GM23338 (cell line): ENCODE measurements at regions not wholly inside any gene's neighbourhood (a gene's known extent, or its start where the extent isn't known, plus 50 kb on each side); places are given as distances from the start of the nearest gene placed in this dataset.

Source experiments
- ATAC-seq: fragments of 200-7000 bp; cut with Tn5 transposase; 3 replicates; pipeline ENCODE4 v1.9.1; 2020
- DNase-seq: peaks from one replicate; pipeline ENCODE4 v3.0.0-alpha.2; 2015; ENCODE audit warnings: low spot score
- H2AFZ ChIP-seq: fragments of 200-600 bp; sonication (generic); 2 replicates; pipeline ENCODE4 v1.8.0; 2016; ENCODE audit warnings: antibody characterized with exemption, mild to moderate bottlenecking, moderate library complexity
- H3F3A ChIP-seq: fragments of 200-600 bp; sonication (generic); replicated peaks from 2 replicates; pipeline ENCODE4 v1.8.0; 2017; ENCODE audit warnings: antibody characterized with exemption, mixed run types, low read depth
- H3K27ac ChIP-seq: fragments of 200-600 bp; sonication (generic); 2 replicates; pipeline ENCODE4 v1.6.1; 2016; ENCODE audit warnings: low read depth
- H3K27me3 ChIP-seq: fragments of 200-600 bp; sonication (generic); 2 replicates; pipeline ENCODE4 v1.8.0; 2016; ENCODE audit warnings: mild to moderate bottlenecking, mixed run types, moderate library complexity; ENCODE audit not compliant: insufficient read depth
- H3K36me3 ChIP-seq: fragments of 200-600 bp; sonication (generic); 2 replicates; pipeline ENCODE4 v1.8.0; 2016; ENCODE audit warnings: mild to moderate bottlenecking; ENCODE audit not compliant: insufficient read depth
- H3K4me1 ChIP-seq: fragments of 200-600 bp; sonication (generic); 2 replicates; pipeline ENCODE4 v1.8.0; 2016; ENCODE audit warnings: mild to moderate bottlenecking, moderate library complexity; ENCODE audit not compliant: insufficient read depth
- H3K4me2 ChIP-seq: fragments of 200-600 bp; sonication (generic); 2 replicates; pipeline ENCODE4 v1.7.1; 2017; ENCODE audit warnings: mixed run types
- H3K4me3 ChIP-seq: fragments of 200-600 bp; sonication (generic); 2 replicates; pipeline ENCODE4 v1.6.1; 2016; ENCODE audit warnings: mixed run types
- H3K79me2 ChIP-seq: fragments of 200-600 bp; sonication (generic); replicated peaks from 2 replicates; pipeline ENCODE4 v1.8.0; 2017; ENCODE audit warnings: mild to moderate bottlenecking; ENCODE audit not compliant: insufficient read depth
- H3K9me2 ChIP-seq: fragments of 200-600 bp; sonication (generic); 2 replicates; pipeline ENCODE4 v1.8.0; 2017; ENCODE audit not compliant: insufficient read depth
- H4K20me1 ChIP-seq: fragments of 200-600 bp; sonication (generic); replicated peaks from 2 replicates; pipeline ENCODE4 v1.8.0; 2017; ENCODE audit warnings: mild to moderate bottlenecking; ENCODE audit not compliant: insufficient read depth
- H3K27ac Mint-ChIP-seq: 2 replicates; pipeline ENCODE4 v1.8.0; 2020; ENCODE audit warnings: inconsistent platforms, mild to moderate bottlenecking, moderate library complexity, mixed read lengths
- H3K27me3 Mint-ChIP-seq: 3 replicates; pipeline ENCODE4 v1.8.0; 2022; ENCODE audit warnings: low read depth, mild to moderate bottlenecking, moderate library complexity, mixed read lengths, inconsistent platforms; ENCODE audit not compliant: insufficient read depth, poor library complexity
- H3K36me3 Mint-ChIP-seq: 3 replicates; pipeline ENCODE4 v1.8.0; 2021; ENCODE audit warnings: low read depth, mild to moderate bottlenecking, inconsistent platforms, moderate library complexity, mixed read lengths
- H3K4me1 Mint-ChIP-seq: 3 replicates; pipeline ENCODE4 v1.8.0; 2020; ENCODE audit warnings: mild to moderate bottlenecking, inconsistent platforms, mixed read lengths
- H3K4me3 Mint-ChIP-seq: 3 replicates; pipeline ENCODE4 v1.8.0; 2021; ENCODE audit warnings: moderate library complexity, mild to moderate bottlenecking, inconsistent platforms, mixed read lengths
- H3K9me3 Mint-ChIP-seq: 3 replicates; pipeline ENCODE4 v1.8.0; 2020; ENCODE audit warnings: moderate library complexity, mild to moderate bottlenecking, inconsistent platforms, mixed read lengths
- CREB1 ChIP-seq: fragments of 250-450 bp; sonication (Bioruptor Pico); IDR thresholded peaks from 2 replicates; pipeline ENCODE4 v1.5.0; 2020; ENCODE audit warnings: low read depth, mild to moderate bottlenecking, moderate library complexity
- EZH2 ChIP-seq: fragments of 200-600 bp; sonication (generic); IDR thresholded peaks from one replicate; pipeline ENCODE4 v1.8.0; 2017; ENCODE audit warnings: antibody characterized with exemption, mild to moderate bottlenecking, low read depth; ENCODE audit not compliant: unreplicated experiment
- EZH2phosphoT487 ChIP-seq: fragments of 200-600 bp; sonication (generic); IDR thresholded peaks from one replicate; pipeline ENCODE4 v1.8.1; 2018; ENCODE audit warnings: antibody characterized with exemption; ENCODE audit not compliant: unreplicated experiment
- JUNB ChIP-seq: IDR thresholded peaks from one replicate; pipeline ENCODE4 v1.6.1; 2016; ENCODE audit warnings: antibody characterized with exemption; ENCODE audit not compliant: unreplicated experiment
- NANOG ChIP-seq: IDR thresholded peaks from 2 replicates; pipeline ENCODE4 v1.6.1; 2016; ENCODE audit warnings: antibody characterized with exemption, borderline replicate concordance
- POLR2AphosphoS5 ChIP-seq: IDR thresholded peaks from 2 replicates; pipeline ENCODE4 v1.6.1; 2016; ENCODE audit warnings: antibody characterized with exemption, low read depth
- STAT1 ChIP-seq: IDR thresholded peaks from one replicate; pipeline ENCODE4 v1.6.1; 2016; ENCODE audit warnings: antibody characterized with exemption; ENCODE audit not compliant: unreplicated experiment
- ZNF114 ChIP-seq: fragments of 250-450 bp; sonication (Bioruptor Pico); IDR thresholded peaks from 2 replicates; pipeline ENCODE4 v1.5.0; 2020; ENCODE audit warnings: mild to moderate bottlenecking, moderate library complexity
- ZNF331 ChIP-seq: fragments of 250-450 bp; sonication (Bioruptor Pico); IDR thresholded peaks from 2 replicates; pipeline ENCODE4 v1.5.0; 2020; ENCODE audit warnings: low read depth, mild to moderate bottlenecking, moderate library complexity
- TF ChIP-seq, protein P1 (sequence below), 2 experiments: fragments of 200-600 bp in 1 of 2; sonication (generic) in 1 of 2; conservative IDR thresholded peaks; 2 replicates each; pipeline versions ENCODE4 v1.5.1 to v1.6.1; 2016 to 2017; ENCODE audit warnings: antibody characterized with exemption in 2 of 2, low read depth in 2 of 2, mild to moderate bottlenecking in 2 of 2, moderate library complexity in 1 of 2
- TF ChIP-seq, protein P2 (sequence below): IDR thresholded peaks from 2 replicates; pipeline ENCODE4 v1.6.1; 2016; ENCODE audit warnings: antibody characterized with exemption
- TF ChIP-seq, protein P3 (sequence below): IDR thresholded peaks from one replicate; pipeline ENCODE4 v1.6.1; 2018; ENCODE audit warnings: antibody characterized with exemption; ENCODE audit not compliant: unreplicated experiment

DNA sequence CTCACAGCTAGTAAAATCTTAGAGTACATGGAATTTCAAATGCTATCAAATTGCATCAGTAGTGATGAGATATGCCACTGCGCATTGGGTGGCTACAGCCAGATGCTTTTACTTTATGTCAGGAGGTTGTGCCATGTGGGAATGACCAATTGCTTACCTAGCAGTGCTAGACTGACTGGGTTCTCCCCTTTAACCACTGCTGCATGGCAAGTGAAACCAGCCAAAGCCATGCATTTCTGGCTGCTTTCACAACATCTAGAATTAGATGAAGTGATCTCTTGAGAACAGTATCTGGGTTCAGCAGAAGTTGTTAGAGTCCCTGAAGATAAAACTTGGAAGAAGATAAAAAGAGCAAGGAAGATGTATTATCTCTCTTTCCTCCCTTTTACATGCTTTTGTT is 1174.2 kb upstream of the CDH2 start (continued):
- TF ChIP-seq, protein P1, sequence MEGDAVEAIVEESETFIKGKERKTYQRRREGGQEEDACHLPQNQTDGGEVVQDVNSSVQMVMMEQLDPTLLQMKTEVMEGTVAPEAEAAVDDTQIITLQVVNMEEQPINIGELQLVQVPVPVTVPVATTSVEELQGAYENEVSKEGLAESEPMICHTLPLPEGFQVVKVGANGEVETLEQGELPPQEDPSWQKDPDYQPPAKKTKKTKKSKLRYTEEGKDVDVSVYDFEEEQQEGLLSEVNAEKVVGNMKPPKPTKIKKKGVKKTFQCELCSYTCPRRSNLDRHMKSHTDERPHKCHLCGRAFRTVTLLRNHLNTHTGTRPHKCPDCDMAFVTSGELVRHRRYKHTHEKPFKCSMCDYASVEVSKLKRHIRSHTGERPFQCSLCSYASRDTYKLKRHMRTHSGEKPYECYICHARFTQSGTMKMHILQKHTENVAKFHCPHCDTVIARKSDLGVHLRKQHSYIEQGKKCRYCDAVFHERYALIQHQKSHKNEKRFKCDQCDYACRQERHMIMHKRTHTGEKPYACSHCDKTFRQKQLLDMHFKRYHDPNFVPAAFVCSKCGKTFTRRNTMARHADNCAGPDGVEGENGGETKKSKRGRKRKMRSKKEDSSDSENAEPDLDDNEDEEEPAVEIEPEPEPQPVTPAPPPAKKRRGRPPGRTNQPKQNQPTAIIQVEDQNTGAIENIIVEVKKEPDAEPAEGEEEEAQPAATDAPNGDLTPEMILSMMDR (conservative IDR thresholded peaks at IDR 0.05; ENCODE audit: low read depth in 2 of 2): no peak
- TF ChIP-seq STAT1: no peak
- TF ChIP-seq ZNF114 (CRISPR knock-in tag): no peak

DNA sequence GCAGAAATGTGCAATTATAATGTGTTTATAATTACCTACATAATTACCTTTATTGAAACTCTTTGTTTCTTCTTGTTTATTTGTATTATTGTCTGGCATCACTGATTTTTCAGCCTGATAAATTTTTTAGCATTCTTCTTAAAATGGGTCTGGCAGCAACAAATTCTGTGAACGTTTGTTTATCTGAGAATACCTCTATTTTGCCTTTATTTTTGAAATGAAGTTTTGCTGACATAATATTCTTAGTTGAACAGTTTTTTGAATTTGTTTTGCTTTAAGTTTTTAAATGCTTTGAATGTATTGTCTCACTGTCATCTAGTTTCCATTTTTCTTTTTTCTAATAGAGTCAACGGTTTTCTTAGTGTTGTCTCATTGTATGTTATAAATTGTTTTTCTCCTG is 1152.0 kb upstream of the CDH2 start:
- H3K9me2 ChIP-seq: no peaks in the 10 kb centered on the region
- no peaks in the 10 kb centered on the region for H3K27me3 ChIP-seq
- no peak overlapping the region for H2AFZ ChIP-seq
- no peaks in the 10 kb centered on the region for H3F3A ChIP-seq
- ATAC-seq (no peak), DNase-seq (no peak)
- no peaks in the 10 kb centered on the region for H4K20me1 ChIP-seq
- H3K4me2 ChIP-seq: no peak overlapping the region
- H3K36me3 ChIP-seq: peaks cover 4% of the 10 kb centered on the region; the same call in 1 of the 2 replicates
- no peaks in the 10 kb centered on the region for H3K27me3 Mint-ChIP-seq
- H3K4me1 ChIP-seq: peaks cover 16% of the 10 kb centered on the region
- no peak overlapping the region for H3K27ac Mint-ChIP-seq
- peaks cover 13% of the 10 kb centered on the region; the same call in 2 of the 3 replicates for H3K36me3 Mint-ChIP-seq
- H3K9me3 Mint-ChIP-seq: peaks cover 19% of the 10 kb centered on the region; the same call in 1 of the 3 replicates
- H3K4me1 Mint-ChIP-seq: peaks cover 17% of the 10 kb centered on the region; the same call in 2 of the 3 replicates
- no peak overlapping the region for H3K27ac ChIP-seq
- no peaks in the 10 kb centered on the region for H3K79me2 ChIP-seq
- no peak overlapping the region for H3K4me3 Mint-ChIP-seq
- H3K4me3 ChIP-seq: no peak overlapping the region
- TF ChIP-seq, protein P1 (conservative IDR thresholded peaks at IDR 0.05; ENCODE audit: low read depth in 2 of 2): no peak
- TF ChIP-seq EZH2: no peak
- no peak for TF ChIP-seq JUNB
- no peak for TF ChIP-seq POLR2AphosphoS5
- no peak for TF ChIP-seq ZNF331 (CRISPR knock-in tag)
- TF ChIP-seq, protein P2, sequence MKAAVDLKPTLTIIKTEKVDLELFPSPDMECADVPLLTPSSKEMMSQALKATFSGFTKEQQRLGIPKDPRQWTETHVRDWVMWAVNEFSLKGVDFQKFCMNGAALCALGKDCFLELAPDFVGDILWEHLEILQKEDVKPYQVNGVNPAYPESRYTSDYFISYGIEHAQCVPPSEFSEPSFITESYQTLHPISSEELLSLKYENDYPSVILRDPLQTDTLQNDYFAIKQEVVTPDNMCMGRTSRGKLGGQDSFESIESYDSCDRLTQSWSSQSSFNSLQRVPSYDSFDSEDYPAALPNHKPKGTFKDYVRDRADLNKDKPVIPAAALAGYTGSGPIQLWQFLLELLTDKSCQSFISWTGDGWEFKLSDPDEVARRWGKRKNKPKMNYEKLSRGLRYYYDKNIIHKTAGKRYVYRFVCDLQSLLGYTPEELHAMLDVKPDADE: no peak
- TF ChIP-seq NANOG: no peak
- TF ChIP-seq EZH2phosphoT487: no peak
- TF ChIP-seq, protein P3, sequence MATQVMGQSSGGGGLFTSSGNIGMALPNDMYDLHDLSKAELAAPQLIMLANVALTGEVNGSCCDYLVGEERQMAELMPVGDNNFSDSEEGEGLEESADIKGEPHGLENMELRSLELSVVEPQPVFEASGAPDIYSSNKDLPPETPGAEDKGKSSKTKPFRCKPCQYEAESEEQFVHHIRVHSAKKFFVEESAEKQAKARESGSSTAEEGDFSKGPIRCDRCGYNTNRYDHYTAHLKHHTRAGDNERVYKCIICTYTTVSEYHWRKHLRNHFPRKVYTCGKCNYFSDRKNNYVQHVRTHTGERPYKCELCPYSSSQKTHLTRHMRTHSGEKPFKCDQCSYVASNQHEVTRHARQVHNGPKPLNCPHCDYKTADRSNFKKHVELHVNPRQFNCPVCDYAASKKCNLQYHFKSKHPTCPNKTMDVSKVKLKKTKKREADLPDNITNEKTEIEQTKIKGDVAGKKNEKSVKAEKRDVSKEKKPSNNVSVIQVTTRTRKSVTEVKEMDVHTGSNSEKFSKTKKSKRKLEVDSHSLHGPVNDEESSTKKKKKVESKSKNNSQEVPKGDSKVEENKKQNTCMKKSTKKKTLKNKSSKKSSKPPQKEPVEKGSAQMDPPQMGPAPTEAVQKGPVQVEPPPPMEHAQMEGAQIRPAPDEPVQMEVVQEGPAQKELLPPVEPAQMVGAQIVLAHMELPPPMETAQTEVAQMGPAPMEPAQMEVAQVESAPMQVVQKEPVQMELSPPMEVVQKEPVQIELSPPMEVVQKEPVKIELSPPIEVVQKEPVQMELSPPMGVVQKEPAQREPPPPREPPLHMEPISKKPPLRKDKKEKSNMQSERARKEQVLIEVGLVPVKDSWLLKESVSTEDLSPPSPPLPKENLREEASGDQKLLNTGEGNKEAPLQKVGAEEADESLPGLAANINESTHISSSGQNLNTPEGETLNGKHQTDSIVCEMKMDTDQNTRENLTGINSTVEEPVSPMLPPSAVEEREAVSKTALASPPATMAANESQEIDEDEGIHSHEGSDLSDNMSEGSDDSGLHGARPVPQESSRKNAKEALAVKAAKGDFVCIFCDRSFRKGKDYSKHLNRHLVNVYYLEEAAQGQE: no peak
- TF ChIP-seq ZNF114 (CRISPR knock-in tag): no peak
- TF ChIP-seq CREB1 (CRISPR knock-in tag): no peak
